Mucosa of stomach (tissue), 1 donor: ENCODE measurements at regions not wholly inside any gene's neighbourhood (a gene's known extent, or its start where the extent isn't known, plus 50 kb on each side); places are given as distances from the start of the nearest gene placed in this dataset.
"Not testable (repeated sequence)": the region's sequence is repeated elsewhere in the genome, so short reads cannot be mapped to it uniquely, and the experiment has no call there.

Source experiments
- H3K27me3 ChIP-seq: one replicate; pipeline ENCODE4 v1.7.0; 2013; ENCODE audit warnings: mild to moderate bottlenecking, low read length; ENCODE audit not compliant: control insufficient read depth, insufficient read depth
- H3K36me3 ChIP-seq: one replicate; pipeline ENCODE4 v1.7.0; 2013; ENCODE audit warnings: low read length; ENCODE audit not compliant: control insufficient read depth, insufficient read depth
- H3K4me1 ChIP-seq: one replicate; pipeline ENCODE4 v1.7.0; 2013; ENCODE audit warnings: mild to moderate bottlenecking, low read length; ENCODE audit not compliant: control insufficient read depth, insufficient read depth
- H3K4me3 ChIP-seq: one replicate; pipeline ENCODE4 v1.7.0; 2013; ENCODE audit warnings: low read length
- H3K9ac ChIP-seq: one replicate; pipeline ENCODE4 v1.7.0; 2013; ENCODE audit warnings: mild to moderate bottlenecking, low read length, moderate library complexity
- H3K9me3 ChIP-seq: one replicate; pipeline ENCODE4 v1.7.0; 2013; ENCODE audit warnings: mild to moderate bottlenecking, low read length, moderate library complexity; ENCODE audit not compliant: control insufficient read depth
- donor health status: Pancreatic carcinoma.

DNA sequence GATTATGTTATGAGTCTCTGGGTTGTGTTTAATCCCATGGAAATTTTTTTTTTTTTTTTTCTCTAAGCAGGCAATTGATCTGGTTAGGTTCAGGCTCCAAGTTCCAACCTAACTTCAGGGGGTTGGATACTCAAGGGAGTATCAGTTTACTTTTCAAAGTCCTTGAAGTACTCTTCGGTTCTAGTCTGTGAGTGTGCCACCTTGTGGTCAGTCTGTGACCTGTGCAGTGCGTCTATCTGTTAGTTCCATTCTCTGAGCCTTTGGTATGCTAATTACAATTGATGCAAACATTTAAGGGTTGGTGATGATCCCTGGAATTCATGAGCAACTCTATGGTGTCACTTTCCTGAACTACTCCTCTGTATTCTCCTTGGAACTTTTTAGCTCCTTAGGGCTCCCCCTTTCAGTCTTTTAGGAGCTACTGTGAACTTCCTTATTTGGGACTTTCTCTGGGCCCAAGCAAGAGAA lies 342.0 kb downstream of the SOX4 start:
- Histone ChIP-seq H3K27me3 (no peaks in the 10 kb centered on the region), H3K36me3 (no peaks in the 10 kb centered on the region), H3K9me3 (no peaks in the 10 kb centered on the region), H3K4me1 (no peaks in the 10 kb centered on the region), H3K9ac (no peak overlapping the region), H3K4me3 (no peak overlapping the region)

DNA sequence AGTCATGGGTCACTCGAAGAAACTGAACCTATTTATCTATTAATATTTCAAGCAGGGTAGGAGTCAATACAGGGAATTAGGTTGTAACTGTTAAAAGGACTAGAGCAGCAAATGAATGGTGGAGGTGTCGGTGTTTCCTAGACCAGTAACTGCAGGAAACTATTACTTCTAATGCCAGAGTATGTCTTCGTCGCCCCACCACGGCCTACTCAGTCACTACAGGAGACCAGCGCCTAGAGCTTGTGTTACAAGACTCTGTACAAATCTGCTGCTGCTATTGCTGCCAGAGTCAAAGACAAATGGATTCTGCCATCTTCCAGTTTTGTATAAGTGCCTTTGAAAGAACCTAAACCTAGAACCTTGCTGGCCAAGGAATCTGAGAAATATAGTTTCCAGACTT lies 343.9 kb downstream of the SOX4 start:
- Histone ChIP-seq H3K27me3 (no peaks in the 10 kb centered on the region), H3K9ac (no peak overlapping the region), H3K9me3 (no peaks in the 10 kb centered on the region), H3K4me3 (no peak overlapping the region), H3K36me3 (no peaks in the 10 kb centered on the region), H3K4me1 (no peaks in the 10 kb centered on the region)

DNA sequence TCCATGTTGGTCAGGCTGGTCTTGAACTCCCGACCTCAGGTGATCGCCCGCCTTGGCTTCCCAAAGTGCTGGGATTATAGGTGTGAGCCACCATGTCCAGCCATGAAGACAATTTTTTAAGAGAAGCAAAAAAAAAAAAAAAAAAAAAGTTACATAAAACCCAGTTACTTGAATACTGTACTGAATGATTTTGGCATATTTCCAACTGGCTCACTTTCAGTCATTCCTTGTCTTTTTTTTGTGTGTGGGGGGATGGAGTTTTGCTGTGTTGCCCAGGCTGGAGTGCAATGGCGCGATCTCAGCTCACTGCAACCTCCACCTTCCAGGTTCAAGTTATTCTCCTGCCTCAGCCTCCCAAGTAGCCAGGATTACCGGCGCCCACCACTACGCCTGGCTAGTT lies 345.5 kb downstream of the SOX4 start:
- not testable (repeated sequence) for H3K4me3 ChIP-seq, H3K9ac ChIP-seq, H3K36me3 ChIP-seq, H3K9me3 ChIP-seq, H3K4me1 ChIP-seq, H3K27me3 ChIP-seq

DNA sequence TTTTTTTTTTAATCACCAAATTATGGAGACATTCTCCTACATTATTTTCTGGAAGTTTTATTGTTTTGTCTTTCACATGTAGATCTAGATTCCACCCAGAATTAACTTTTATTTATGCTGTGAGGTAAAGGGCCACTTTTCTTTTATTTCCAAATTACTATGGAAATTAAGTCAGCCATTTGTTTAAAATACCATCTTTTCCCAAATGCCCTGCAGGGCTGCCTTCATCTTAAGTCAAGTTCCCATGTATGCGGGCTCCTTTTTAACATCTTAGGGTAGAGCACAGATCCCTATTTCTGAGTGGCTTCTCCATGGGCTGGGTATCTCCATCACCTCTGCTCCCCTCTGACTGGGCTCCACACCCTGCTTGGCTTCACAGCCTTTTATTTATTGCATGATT lies 348.4 kb downstream of the SOX4 start:
- H3K9ac ChIP-seq, result no peak overlapping the region
- no peaks in the 10 kb centered on the region for H3K27me3 ChIP-seq
- no peaks in the 10 kb centered on the region for H3K36me3 ChIP-seq

DNA sequence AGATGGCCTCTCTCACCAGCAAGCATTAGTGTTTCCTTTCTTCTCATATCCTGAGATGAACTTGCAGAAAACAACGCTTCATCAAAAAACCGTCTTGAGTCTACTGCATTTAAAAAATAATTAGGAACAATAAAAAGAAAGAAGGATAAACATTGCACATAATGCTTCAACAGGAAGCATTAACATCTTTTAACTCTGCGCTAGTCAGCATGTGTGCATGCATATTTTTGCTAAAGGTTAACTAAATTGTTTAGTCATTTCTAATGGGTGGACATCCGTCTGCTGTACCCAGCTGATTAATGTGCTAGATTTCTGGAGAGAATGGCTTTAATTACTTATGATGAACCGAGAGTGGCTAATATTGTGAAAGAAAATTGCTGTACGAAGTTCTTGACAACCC lies 349.3 kb downstream of the SOX4 start:
- Histone ChIP-seq H3K4me1 (peaks cover 1% of the 10 kb centered on the region), H3K27me3 (no peaks in the 10 kb centered on the region)

More for the DNA sequence above, 348.4 kb downstream of the SOX4 start:
- no peaks in the 10 kb centered on the region for H3K9me3 ChIP-seq
- H3K4me1 ChIP-seq, result no peaks in the 10 kb centered on the region
- H3K4me3 ChIP-seq, result no peak overlapping the region

DNA sequence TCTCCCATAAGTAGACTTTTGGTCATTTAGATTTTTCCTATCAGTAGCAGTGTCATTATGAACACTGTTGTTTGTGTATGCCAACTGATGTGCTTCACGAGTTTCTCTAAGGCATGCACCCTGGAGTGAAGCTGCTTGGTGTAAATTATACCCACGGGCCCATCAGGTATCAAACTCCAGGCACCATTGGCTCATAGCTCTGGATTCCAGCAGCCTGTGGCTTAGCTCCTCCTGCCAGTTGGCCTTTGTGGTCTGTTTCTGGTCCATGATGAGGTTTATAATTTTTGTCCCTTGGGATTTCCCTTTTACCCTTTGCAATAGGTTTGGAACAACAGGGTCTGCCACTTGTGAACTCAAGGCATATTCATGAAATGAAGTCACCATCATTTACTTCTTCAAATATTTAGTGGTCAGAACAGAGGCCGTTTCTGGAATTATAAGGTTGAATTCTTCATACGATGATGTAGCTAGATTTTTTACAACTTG lies 350.5 kb downstream of the PRL start:
- no peaks in the 10 kb centered on the region for H3K36me3 ChIP-seq
- H3K9ac ChIP-seq, result no peak overlapping the region
- H3K4me1 ChIP-seq, result peaks cover 12% of the 10 kb centered on the region
- H3K4me3 ChIP-seq, result no peak overlapping the region
- no peaks in the 10 kb centered on the region for H3K9me3 ChIP-seq
- H3K27me3 ChIP-seq, result no peaks in the 10 kb centered on the region

More for the DNA sequence above, 349.3 kb downstream of the SOX4 start:
- Histone ChIP-seq H3K36me3 (no peaks in the 10 kb centered on the region), H3K9ac (no peak overlapping the region), H3K9me3 (no peaks in the 10 kb centered on the region), H3K4me3 (no peak overlapping the region)

DNA sequence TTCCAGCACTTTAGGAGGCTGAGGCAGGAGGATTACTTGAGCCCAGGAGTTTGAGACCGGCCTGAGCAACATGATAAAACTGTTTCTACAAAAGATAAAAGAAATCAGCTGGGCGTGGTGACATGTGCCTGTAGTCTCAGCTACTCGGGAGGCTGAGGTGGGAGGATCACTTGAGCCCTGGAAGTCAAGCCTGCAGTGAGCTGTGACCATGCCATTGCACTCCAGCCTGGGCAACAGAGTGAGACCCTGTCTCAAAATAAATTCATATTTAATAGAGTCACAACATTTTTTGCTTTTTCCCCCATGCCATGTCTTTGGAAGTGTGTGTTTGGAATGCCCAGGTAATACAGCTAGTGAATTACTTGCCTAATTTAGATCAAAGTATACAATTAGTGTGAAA lies 349.6 kb downstream of the PRL start:
- H3K36me3 ChIP-seq, H3K4me3 ChIP-seq, H3K9ac ChIP-seq, H3K27me3 ChIP-seq, H3K9me3 ChIP-seq: not testable (repeated sequence)
- peaks cover 12% of the 10 kb centered on the region for H3K4me1 ChIP-seq

DNA sequence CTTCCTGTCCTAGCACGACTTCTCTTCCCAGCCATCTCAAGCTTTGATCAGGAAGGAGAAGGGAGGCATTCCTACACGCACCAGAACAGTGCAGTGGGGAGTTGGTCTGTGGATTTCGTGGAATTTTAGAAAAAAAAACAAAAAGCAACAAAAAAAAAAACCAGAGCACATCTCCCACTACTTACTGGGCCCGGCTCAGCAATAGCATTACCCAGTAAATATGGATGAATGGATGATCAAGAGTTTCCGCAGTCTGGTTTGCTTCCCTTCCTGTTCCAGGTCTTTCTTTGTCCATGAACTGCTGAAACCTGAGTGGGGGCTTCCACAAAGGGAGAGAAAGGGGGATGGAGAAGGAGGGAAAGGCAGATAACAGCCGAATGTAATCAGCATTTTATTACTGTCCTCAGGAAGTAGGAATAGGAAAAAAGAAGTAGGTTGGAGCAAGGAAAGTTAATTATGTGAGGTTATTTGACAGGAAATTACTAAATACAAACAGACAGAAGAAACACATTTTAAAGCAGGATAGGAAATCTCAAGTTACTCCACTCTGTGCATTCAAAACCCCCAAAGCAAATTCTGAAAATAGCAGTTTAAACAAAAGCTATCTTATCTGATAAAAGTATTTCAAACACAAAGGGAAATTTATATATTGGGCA lies 349.0 kb downstream of the PRL start:
- Histone ChIP-seq H3K9ac (no peak overlapping the region), H3K36me3 (no peaks in the 10 kb centered on the region), H3K9me3 (no peaks in the 10 kb centered on the region), H3K4me1 (peaks cover 12% of the 10 kb centered on the region), H3K27me3 (no peaks in the 10 kb centered on the region), H3K4me3 (no peak overlapping the region)

DNA sequence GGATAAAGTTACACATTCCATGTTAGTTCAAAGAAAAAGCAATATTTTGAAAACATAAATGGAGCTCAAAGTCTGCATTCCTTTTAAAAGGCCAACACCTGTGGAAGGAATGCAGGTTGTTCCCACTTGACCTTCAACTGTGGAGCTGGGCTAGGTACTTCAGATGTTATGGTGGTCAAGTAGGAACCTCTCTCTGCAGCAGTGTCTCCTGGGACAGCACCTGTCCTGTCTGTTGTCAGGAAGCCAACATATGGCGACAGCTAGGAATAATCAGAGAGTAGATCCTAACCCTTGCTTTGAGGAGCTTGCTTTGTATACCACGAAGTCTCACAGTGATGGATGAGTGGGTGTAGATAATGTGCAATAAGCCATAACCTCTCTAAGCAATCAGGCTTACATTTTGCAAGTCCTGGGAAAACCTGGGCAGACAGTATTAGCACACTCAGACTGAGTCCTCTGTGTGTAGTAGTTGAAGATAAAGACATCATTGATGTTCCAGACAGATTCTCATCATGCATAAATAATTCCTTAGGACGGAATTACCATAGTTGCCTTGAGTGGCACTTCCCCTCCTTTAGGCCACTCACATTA lies 347.5 kb downstream of the PRL start:
- Histone ChIP-seq H3K4me1 (peaks cover 20% of the 10 kb centered on the region), H3K27me3 (no peaks in the 10 kb centered on the region), H3K9me3 (no peaks in the 10 kb centered on the region), H3K4me3 (no peak overlapping the region), H3K9ac (no peak overlapping the region), H3K36me3 (no peaks in the 10 kb centered on the region)

DNA sequence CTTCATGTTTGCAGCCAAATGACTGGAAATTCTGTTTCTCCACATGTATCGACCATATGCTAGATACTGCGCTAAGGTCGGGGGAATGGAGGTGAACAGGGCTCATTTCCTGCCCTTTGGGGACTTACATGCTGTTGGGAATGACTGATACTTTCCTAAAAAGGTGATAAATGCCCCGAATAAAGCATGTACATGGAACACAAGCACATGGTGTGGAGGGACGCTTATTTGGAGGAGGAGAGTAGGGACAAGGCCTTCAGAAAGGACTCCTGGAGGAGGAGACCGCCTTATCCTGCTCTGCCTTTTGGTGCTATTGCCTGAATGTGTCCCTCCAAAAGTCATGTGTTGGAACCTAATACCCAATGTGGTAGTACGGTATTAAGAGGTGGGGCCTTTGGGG lies 344.5 kb downstream of the PRL start:
- peaks cover 20% of the 10 kb centered on the region for H3K4me1 ChIP-seq
- H3K4me3 ChIP-seq, result no peak overlapping the region
- H3K9me3 ChIP-seq, result no peaks in the 10 kb centered on the region
- H3K36me3 ChIP-seq, result no peaks in the 10 kb centered on the region
- no peak overlapping the region for H3K9ac ChIP-seq
- no peaks in the 10 kb centered on the region for H3K27me3 ChIP-seq

DNA sequence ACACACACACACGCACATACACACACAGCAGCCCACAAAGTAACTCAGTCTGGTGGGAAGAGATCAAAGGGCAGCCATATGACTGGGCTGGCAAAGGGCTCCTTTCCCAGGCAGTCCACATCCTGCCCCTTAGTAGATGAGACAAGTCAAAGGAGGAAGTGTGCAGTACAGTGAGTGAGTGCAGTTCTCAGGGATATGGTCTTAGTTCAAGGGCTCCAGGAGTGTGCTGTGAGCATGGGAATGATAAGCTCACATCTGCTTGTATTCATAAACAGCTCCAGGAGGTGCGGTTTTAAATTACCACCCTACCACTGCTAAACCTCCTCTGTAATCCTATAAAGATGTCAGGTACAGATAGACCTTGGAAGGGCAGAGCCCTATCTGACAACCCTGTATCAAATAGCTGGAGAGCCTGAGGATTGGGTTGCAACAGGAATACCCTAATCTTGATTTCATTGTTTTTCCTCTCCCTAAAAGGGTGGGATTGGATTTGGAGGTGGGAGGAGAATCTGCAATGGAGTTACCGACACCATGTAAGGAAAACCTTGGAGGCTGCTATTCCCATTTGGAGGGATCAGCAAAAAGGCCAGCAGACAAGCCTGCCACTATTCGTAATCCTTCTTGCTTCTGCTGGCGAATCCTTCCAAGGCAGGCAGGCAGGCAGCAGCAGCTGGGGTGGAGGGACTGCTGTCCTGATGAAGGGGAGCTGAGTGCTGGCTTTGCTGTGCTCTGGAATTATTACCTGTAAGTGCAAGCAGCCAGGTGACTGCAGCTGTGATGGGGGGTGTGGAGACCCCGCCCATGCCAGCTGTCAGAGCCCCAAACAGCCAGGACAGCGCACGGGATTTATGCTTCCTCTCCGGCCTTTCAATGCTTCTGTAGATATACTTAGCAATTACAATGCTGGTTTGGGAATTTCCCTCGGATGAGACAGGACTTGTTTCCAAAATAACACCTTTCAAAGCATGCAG lies 342.7 kb downstream of the PRL start:
- H3K9ac ChIP-seq, result no peak overlapping the region
- H3K4me1 ChIP-seq, result peaks cover 15% of the 10 kb centered on the region
- no peaks in the 10 kb centered on the region for H3K9me3 ChIP-seq
- H3K4me3 ChIP-seq, result no peak overlapping the region
- no peaks in the 10 kb centered on the region for H3K36me3 ChIP-seq
- H3K27me3 ChIP-seq, result no peaks in the 10 kb centered on the region

DNA sequence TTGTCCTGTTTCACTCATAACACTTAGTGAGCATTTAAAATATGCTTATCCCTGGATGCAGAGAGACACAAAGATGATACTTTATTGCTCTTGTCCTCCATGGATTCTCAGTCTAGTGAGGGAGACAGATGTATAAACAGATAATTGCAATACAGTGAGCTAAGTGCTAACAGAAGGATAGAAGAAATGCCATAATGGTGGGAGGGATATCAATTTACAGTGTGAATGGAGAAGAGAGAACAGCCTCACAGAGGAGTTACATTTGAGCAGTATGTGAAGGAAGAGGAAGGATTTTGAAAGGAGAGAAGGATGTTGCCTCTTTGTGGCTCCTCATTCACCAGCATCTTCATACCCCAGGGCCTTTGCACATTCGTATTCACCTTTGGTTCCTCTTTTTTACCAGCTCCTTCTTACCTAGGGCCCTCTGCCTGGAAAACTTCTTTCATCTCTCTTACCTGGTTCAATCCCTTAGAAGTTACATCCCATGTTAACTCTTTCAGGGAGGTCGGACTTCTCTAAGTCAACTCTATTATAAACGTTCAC lies 341.7 kb downstream of the PRL start:
- H3K9ac ChIP-seq, result no peak overlapping the region
- no peaks in the 10 kb centered on the region for H3K36me3 ChIP-seq
- peaks cover 15% of the 10 kb centered on the region for H3K4me1 ChIP-seq
- no peaks in the 10 kb centered on the region for H3K27me3 ChIP-seq
- no peak overlapping the region for H3K4me3 ChIP-seq
- H3K9me3 ChIP-seq, result no peaks in the 10 kb centered on the region
